Naive thymus-derived CD4-positive, alpha-beta T cell (primary cell): ENCODE measurements at regions not wholly inside any gene's neighbourhood (a gene's known extent, or its start where the extent isn't known, plus 50 kb on each side); places are given as distances from the start of the nearest gene placed in this dataset.

ENCODE experiments used
- ATAC-seq: fragments of 150-1000 bp; cut with Tn5 transposase; 2 replicates; pipeline ENCODE4 v1.10.0; 2021; ENCODE audit warnings: mild to moderate bottlenecking, moderate library complexity
- CTCF ChIA-PET: fragments of 350-600 bp; sonication (Branson Sonifier 250); formaldehyde crosslinking; loops from one replicate; lab custom pipeline; 2021; ENCODE audit warnings: antibody characterized with exemption; lab: Charles Lee
- POLR2A ChIA-PET: fragments of 350-600 bp; sonication (Branson Sonifier 250); formaldehyde crosslinking; loops from one replicate; lab custom pipeline; 2021; ENCODE audit warnings: antibody characterized with exemption, inconsistent platforms; lab: Charles Lee
- DNase-seq, 9 donors: peaks; one replicate each; pipeline versions ENCODE4 v3.0.0 to v3.0.0-alpha.2; 2020 to 2022; ENCODE audit warnings: mixed read lengths in 1 of 9
- H3K27ac ChIP-seq: one replicate; pipeline ENCODE4 v1.7.0; 2013; ENCODE audit warnings: mild to moderate bottlenecking, low read depth, low read length, moderate library complexity
- H3K27me3 ChIP-seq, 2 donors: one replicate each; pipeline ENCODE4 v1.7.0; 2013; ENCODE audit warnings: low read length in 2 of 2, mild to moderate bottlenecking in 2 of 2, moderate library complexity in 2 of 2; ENCODE audit not compliant: control insufficient read depth in 2 of 2, insufficient read depth in 2 of 2
- H3K36me3 ChIP-seq, 3 experiments: 1 replicate in 2 of 3; 2 replicates in 1 of 3; pipeline ENCODE4 v1.7.0; 2013; ENCODE audit warnings: low read length in 3 of 3, mild to moderate bottlenecking in 3 of 3, moderate library complexity in 1 of 3; ENCODE audit not compliant: insufficient read depth in 3 of 3, control insufficient read depth in 2 of 3
- H3K4me1 ChIP-seq, 2 donors: one replicate each; pipeline ENCODE4 v1.7.0; 2013; ENCODE audit warnings: low read length in 2 of 2, mild to moderate bottlenecking in 2 of 2, moderate library complexity in 1 of 2; ENCODE audit not compliant: control insufficient read depth in 2 of 2, insufficient read depth in 2 of 2
- H3K4me3 ChIP-seq: 2 replicates; pipeline ENCODE4 v1.7.0; 2013; ENCODE audit warnings: mild to moderate bottlenecking, low read length
- H3K9me3 ChIP-seq, 3 experiments: 1 replicate in 2 of 3; 2 replicates in 1 of 3; pipeline ENCODE4 v1.7.0; 2013; ENCODE audit warnings: low read length in 3 of 3; ENCODE audit not compliant: control insufficient read depth in 2 of 3
- H3K27ac Mint-ChIP-seq, 9 donors: one replicate each; pipeline ENCODE4 v1.8.0; 2020 to 2022; ENCODE audit warnings: mixed read lengths in 9 of 9, mild to moderate bottlenecking in 8 of 9, moderate library complexity in 5 of 9, inconsistent platforms in 2 of 9
- H3K27me3 Mint-ChIP-seq, 5 donors: one replicate each; pipeline ENCODE4 v1.8.0; 2021 to 2022; ENCODE audit warnings: mixed read lengths in 5 of 5, mild to moderate bottlenecking in 1 of 5
- H3K36me3 Mint-ChIP-seq, 5 donors: one replicate each; pipeline ENCODE4 v1.8.0; 2020 to 2022; ENCODE audit warnings: mixed read lengths in 5 of 5, mild to moderate bottlenecking in 3 of 5, inconsistent platforms in 1 of 5
- H3K4me1 Mint-ChIP-seq, 7 donors: one replicate each; pipeline ENCODE4 v1.8.0; 2020 to 2022; ENCODE audit warnings: mixed read lengths in 7 of 7, mild to moderate bottlenecking in 3 of 7, inconsistent platforms in 1 of 7
- H3K4me3 Mint-ChIP-seq, 10 donors: one replicate each; pipeline ENCODE4 v1.8.0; 2020 to 2022; ENCODE audit warnings: mild to moderate bottlenecking in 10 of 10, mixed read lengths in 10 of 10, moderate library complexity in 6 of 10, inconsistent platforms in 2 of 10
- H3K9me3 Mint-ChIP-seq, 11 donors: one replicate each; pipeline ENCODE4 v1.8.0; 2020 to 2022; ENCODE audit warnings: mixed read lengths in 11 of 11, mild to moderate bottlenecking in 4 of 11, inconsistent platforms in 1 of 11, moderate library complexity in 1 of 11
- intact Hi-C, 2 donors: fragments of 100-400 bp; cut with micrococcal nuclease; formaldehyde crosslinking; loops; one replicate each; pipeline ENCODE4 v1.15.1; 2023

DNA sequence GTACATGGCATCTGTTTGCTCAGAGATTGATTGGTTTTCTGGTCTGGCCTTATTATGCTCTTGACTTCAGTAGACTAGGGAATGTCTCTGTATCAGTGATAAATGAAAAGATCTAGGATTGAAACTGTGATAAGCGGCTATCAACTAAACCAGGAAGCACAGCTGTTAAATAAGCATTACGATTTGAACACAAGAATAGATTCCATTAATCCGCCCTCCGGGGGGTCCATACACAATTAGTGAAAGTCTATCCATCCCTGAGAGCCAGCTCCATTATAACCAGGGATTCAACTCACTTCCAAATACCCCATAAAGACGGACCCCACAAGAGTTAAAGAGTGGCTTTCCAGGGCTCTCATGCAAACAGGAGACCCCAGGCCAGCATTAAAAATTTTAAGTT lies 279.0 kb downstream of the GRIN2B start:
- H3K4me3 ChIP-seq = no peak overlapping the region
- Mint-ChIP-seq H3K4me3 (no peak overlapping the region), H3K27ac (no peak overlapping the region), H3K27me3 (peaks cover 0 to 27% (median 18%) of the 10 kb centered on the region in 5 donors), H3K9me3 (peaks cover 0 to 10% (median 0%) of the 10 kb centered on the region in 11 donors), H3K4me1 (no peaks in the 10 kb centered on the region), H3K36me3 (no peaks in the 10 kb centered on the region)
- ATAC-seq = no peak
- H3K27me3 ChIP-seq = no peaks in the 10 kb centered on the region
- H3K36me3 ChIP-seq = no peaks in the 10 kb centered on the region
- H3K9me3 ChIP-seq = no peaks in the 10 kb centered on the region
- intact Hi-C loops = no loop called here
- ChIA-PET POLR2A (no interaction called here), CTCF (no interaction called here)
- no peaks in the 10 kb centered on the region for H3K4me1 ChIP-seq
- H3K27ac ChIP-seq = no peak overlapping the region
- no peak for DNase-seq

DNA sequence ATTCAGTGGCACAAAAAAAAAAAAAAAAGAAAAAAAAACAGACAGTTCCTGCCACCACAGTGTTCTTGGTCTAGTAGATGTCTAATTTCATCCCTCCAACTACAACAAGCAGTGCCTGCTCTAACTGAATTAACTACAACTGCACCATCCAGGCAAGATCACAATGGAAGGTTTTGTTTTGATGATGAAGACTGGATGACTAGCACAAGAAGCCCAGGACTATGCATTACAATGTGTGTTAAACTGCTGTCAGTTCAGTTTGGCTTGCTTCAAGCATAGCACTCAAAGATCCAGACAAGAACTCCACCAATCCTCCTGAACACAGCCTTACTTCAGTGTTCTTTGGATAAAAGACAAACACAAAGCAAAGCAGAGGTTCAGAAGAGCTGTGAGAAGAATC lies 279.9 kb downstream of the GRIN2B start:
- no peaks in the 10 kb centered on the region for H3K4me1 Mint-ChIP-seq
- H3K9me3 Mint-ChIP-seq = peaks cover 0 to 5% (median 0%) of the 10 kb centered on the region in 11 donors
- intact Hi-C loops = no loop called here
- no peak for ATAC-seq
- H3K27me3 Mint-ChIP-seq = peaks cover 0 to 24% (median 18%) of the 10 kb centered on the region in 5 donors
- Histone ChIP-seq H3K27ac (no peak overlapping the region), H3K9me3 (no peaks in the 10 kb centered on the region), H3K27me3 (no peaks in the 10 kb centered on the region), H3K4me3 (no peak overlapping the region), H3K4me1 (no peaks in the 10 kb centered on the region), H3K36me3 (no peaks in the 10 kb centered on the region)
- POLR2A ChIA-PET = no interaction called here
- no peaks in the 10 kb centered on the region for H3K36me3 Mint-ChIP-seq
- CTCF ChIA-PET = no interaction called here
- no peak overlapping the region for H3K4me3 Mint-ChIP-seq
- H3K27ac Mint-ChIP-seq = no peak overlapping the region
- DNase-seq = no peak

DNA sequence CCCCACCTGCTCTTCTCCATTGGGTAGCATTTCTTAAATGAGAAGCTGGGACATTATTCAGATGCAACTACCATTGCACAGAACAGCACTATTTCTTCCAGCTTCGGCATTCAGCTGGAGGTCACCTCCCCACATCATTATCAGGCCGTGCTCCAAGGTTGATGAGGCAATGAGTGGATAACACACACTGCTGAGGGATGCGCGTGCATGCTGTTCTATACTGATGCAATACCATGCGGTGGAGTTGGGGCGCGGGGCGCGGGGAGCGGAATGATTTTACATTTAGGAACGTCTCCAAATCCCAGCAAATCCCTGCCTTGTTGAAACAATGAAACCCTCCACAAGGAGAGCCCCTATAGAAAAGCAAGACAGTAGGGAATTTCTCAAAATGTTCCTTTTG lies 283.4 kb downstream of the GRIN2B start:
- H3K36me3 Mint-ChIP-seq = no peaks in the 10 kb centered on the region
- Histone ChIP-seq H3K4me3 (no peak overlapping the region), H3K9me3 (no peaks in the 10 kb centered on the region)

DNA sequence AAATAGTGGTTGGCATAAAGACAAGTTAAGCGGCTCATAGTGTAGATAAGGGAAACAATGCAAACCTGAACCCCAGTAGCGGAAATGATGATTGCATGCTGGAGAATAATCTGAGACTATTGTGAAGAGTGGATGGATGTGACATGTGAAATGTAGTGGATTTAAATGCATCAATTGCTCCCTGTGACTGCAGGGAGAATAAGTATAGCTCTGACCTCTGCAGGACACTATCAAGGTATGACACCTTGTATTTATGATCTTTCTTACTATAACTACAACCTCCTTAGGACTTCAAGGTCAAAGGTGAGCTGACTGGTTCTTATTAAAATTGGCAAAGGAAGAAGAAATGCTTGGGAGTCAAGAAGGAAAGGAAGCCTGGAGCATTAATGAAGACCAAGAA lies 285.6 kb downstream of the GRIN2B start:
- H3K4me3 ChIP-seq = no peak overlapping the region
- H3K27ac ChIP-seq = no peak overlapping the region
- ChIA-PET POLR2A (no interaction called here), CTCF (no interaction called here)
- H3K27me3 ChIP-seq = no peaks in the 10 kb centered on the region
- H3K27ac Mint-ChIP-seq = no peak overlapping the region
- ATAC-seq = no peak
- H3K4me3 Mint-ChIP-seq = no peak overlapping the region
- no peaks in the 10 kb centered on the region for H3K4me1 Mint-ChIP-seq
- intact Hi-C loops = no loop called here
- no peak for DNase-seq
- no peaks in the 10 kb centered on the region for H3K9me3 ChIP-seq
- no peaks in the 10 kb centered on the region for H3K36me3 ChIP-seq
- peaks cover 0 to 6% (median 0%) of the 10 kb centered on the region in 11 donors for H3K9me3 Mint-ChIP-seq
- H3K4me1 ChIP-seq = no peaks in the 10 kb centered on the region
- H3K27me3 Mint-ChIP-seq = peaks cover 0 to 25% (median 8%) of the 10 kb centered on the region in 5 donors
- H3K36me3 Mint-ChIP-seq = no peaks in the 10 kb centered on the region

More for the DNA sequence above, 283.4 kb downstream of the GRIN2B start:
- no peak overlapping the region for H3K4me3 Mint-ChIP-seq
- H3K9me3 Mint-ChIP-seq = peaks cover 0 to 6% (median under 1%) of the 10 kb centered on the region in 11 donors
- H3K4me1 ChIP-seq = no peaks in the 10 kb centered on the region
- no peak overlapping the region for H3K27ac Mint-ChIP-seq
- H3K36me3 ChIP-seq = no peaks in the 10 kb centered on the region
- ATAC-seq = no peak
- ChIA-PET POLR2A (no interaction called here), CTCF (no interaction called here)
- H3K4me1 Mint-ChIP-seq = no peaks in the 10 kb centered on the region
- peaks cover 0 to 26% (median 8%) of the 10 kb centered on the region in 5 donors for H3K27me3 Mint-ChIP-seq
- no peaks in the 10 kb centered on the region for H3K27me3 ChIP-seq
- no peak overlapping the region for H3K27ac ChIP-seq
- DNase-seq = no peak
- intact Hi-C loops = no loop called here

DNA sequence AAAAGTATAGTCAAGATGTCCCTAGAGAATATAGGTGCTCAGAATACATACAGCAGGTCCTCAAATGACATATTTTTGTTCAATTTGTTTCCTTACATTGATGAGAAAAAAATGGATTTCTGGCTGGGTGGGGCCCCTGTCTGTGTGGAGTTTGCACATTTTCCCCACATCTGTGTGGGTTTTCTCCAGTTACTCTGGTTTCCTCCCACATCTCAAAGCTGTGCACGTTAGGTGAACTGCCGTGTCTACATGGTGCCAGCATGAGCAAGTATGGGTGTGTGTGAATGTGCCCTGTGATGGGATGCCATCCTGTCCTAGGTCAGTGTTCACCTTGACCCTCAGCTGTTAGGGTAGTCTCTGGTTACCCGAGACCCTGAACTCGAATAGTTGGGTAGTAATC lies 289.1 kb downstream of the GRIN2B start:
- no peak for ATAC-seq
- POLR2A ChIA-PET = no interaction called here

DNA sequence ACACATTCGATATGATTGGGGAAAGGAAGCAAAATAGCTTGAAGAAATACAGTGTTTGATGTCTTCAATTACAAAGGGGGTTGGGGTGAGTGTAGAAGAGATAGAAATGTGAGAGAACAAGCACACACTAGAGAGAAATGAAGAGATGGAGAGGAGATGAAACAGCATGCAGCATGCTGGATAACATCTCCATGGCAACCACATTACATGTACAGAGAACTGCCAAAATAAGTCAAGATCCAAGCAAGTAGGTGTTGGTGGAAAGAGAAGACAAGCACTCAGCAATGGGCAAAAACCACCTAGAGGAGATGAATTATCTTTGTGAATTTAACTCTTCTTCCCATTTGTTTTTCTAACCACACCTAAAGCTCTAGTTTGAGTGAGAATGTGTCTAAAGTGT lies 289.8 kb downstream of the GRIN2B start:
- intact Hi-C loops = no loop called here
- H3K27ac Mint-ChIP-seq = no peak overlapping the region
- peaks cover 0 to 7% (median 2%) of the 10 kb centered on the region in 11 donors for H3K9me3 Mint-ChIP-seq

More for the DNA sequence above, 289.1 kb downstream of the GRIN2B start:
- no peaks in the 10 kb centered on the region for H3K9me3 ChIP-seq
- H3K4me1 ChIP-seq = no peaks in the 10 kb centered on the region
- H3K27ac ChIP-seq = no peak overlapping the region
- Mint-ChIP-seq H3K27me3 (peaks cover 0 to 21% (median 18%) of the 10 kb centered on the region in 5 donors), H3K27ac (no peak overlapping the region), H3K9me3 (peaks cover 0 to 7% (median 2%) of the 10 kb centered on the region in 11 donors), H3K36me3 (no peaks in the 10 kb centered on the region), H3K4me1 (no peaks in the 10 kb centered on the region), H3K4me3 (no peak overlapping the region)
- no peak overlapping the region for H3K4me3 ChIP-seq
- H3K36me3 ChIP-seq = no peaks in the 10 kb centered on the region
- DNase-seq = no peak
- CTCF ChIA-PET = no interaction called here
- intact Hi-C loops = no loop called here
- no peaks in the 10 kb centered on the region for H3K27me3 ChIP-seq

DNA sequence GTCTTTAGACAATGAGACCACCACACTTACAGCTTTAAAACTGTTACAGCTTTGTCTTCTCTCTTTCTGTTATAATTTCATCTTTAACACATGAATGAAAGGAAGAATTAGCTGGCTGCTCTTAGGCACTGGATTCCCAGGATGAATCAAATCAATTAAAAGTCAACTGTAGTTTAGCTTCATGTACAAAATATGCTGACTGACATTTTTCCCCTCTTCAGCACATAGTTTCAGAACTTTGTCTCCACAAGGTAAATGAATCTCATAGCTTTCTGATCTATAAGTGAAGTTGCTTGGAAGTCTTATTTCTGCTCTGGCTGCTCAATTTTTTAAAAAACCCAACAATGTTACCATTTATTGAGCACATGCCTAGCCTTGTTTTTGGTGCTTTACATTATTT lies 293.8 kb downstream of the GRIN2B start:
- Histone ChIP-seq H3K4me1 (no peaks in the 10 kb centered on the region), H3K9me3 (no peaks in the 10 kb centered on the region), H3K27ac (no peak overlapping the region), H3K27me3 (no peaks in the 10 kb centered on the region), H3K4me3 (no peak overlapping the region), H3K36me3 (no peaks in the 10 kb centered on the region)
- Mint-ChIP-seq H3K27ac (no peak overlapping the region), H3K4me3 (no peak overlapping the region), H3K4me1 (no peaks in the 10 kb centered on the region), H3K9me3 (peaks cover 0 to 7% (median 0%) of the 10 kb centered on the region in 11 donors), H3K27me3 (peaks cover 0 to 13% (median 5%) of the 10 kb centered on the region in 5 donors), H3K36me3 (no peaks in the 10 kb centered on the region)
- ChIA-PET POLR2A (no interaction called here), CTCF (no interaction called here)
- ATAC-seq (no peak), DNase-seq (no peak)
- intact Hi-C loops = no loop called here

More for the DNA sequence above, 289.8 kb downstream of the GRIN2B start:
- H3K36me3 Mint-ChIP-seq = no peaks in the 10 kb centered on the region
- Histone ChIP-seq H3K27ac (no peak overlapping the region), H3K4me1 (no peaks in the 10 kb centered on the region), H3K4me3 (no peak overlapping the region), H3K36me3 (no peaks in the 10 kb centered on the region), H3K27me3 (no peaks in the 10 kb centered on the region), H3K9me3 (no peaks in the 10 kb centered on the region)
- ChIA-PET CTCF (no interaction called here), POLR2A (no interaction called here)
- ATAC-seq (no peak), DNase-seq (no peak)
- H3K27me3 Mint-ChIP-seq = peaks cover 0 to 21% (median 16%) of the 10 kb centered on the region in 5 donors
- H3K4me1 Mint-ChIP-seq = no peaks in the 10 kb centered on the region
- no peak overlapping the region for H3K4me3 Mint-ChIP-seq
